Naive thymus-derived CD8-positive, alpha-beta T cell (primary cell): ENCODE measurements at regions not wholly inside any gene's neighbourhood (a gene's known extent, or its start where the extent isn't known, plus 50 kb on each side); places are given as distances from the start of the nearest gene placed in this dataset.
A peak's percentile ranks its signal among the peaks of the same experiment; 100 is the strongest.
"Not testable (repeated sequence)": the region's sequence is repeated elsewhere in the genome, so short reads cannot be mapped to it uniquely, and the experiment has no call there.

Experiments
- ATAC-seq, 2 donors: fragments of 150-1000 bp; cut with Tn5 transposase in 1 of 2; sonication (Bioruptor Pico), chemical (Tn5 transposase) in 1 of 2; 1 replicate in 1 of 2; 2 replicates in 1 of 2; pipeline ENCODE4 v1.10.0; 2021; ENCODE audit warnings: mild to moderate bottlenecking in 2 of 2, moderate library complexity in 2 of 2
- POLR2A ChIA-PET: fragments of 350-600 bp; sonication (Branson Sonifier 250); formaldehyde crosslinking; loops from one replicate; lab custom pipeline; 2021; ENCODE audit warnings: antibody characterized with exemption; lab: Charles Lee
- DNase-seq, 10 donors: peaks; one replicate each; pipeline versions ENCODE4 v3.0.0 to v3.0.0-alpha.2; 2020 to 2022
- H3K27ac Mint-ChIP-seq, 10 donors: one replicate each; pipeline ENCODE4 v1.8.0; 2020 to 2022; ENCODE audit warnings: mild to moderate bottlenecking in 10 of 10, mixed read lengths in 10 of 10, moderate library complexity in 4 of 10, inconsistent platforms in 1 of 10
- H3K27me3 Mint-ChIP-seq, 5 donors: one replicate each; pipeline ENCODE4 v1.8.0; 2021 to 2022; ENCODE audit warnings: mixed read lengths in 5 of 5
- H3K36me3 Mint-ChIP-seq, 3 donors: one replicate each; pipeline ENCODE4 v1.8.0; 2020 to 2022; ENCODE audit warnings: mixed read lengths in 3 of 3, mild to moderate bottlenecking in 2 of 3, inconsistent platforms in 1 of 3
- H3K4me1 Mint-ChIP-seq, 4 donors: one replicate each; pipeline ENCODE4 v1.8.0; 2021 to 2022; ENCODE audit warnings: mixed read lengths in 4 of 4
- H3K4me3 Mint-ChIP-seq, 10 donors: one replicate each; pipeline ENCODE4 v1.8.0; 2020 to 2022; ENCODE audit warnings: mild to moderate bottlenecking in 10 of 10, mixed read lengths in 10 of 10, moderate library complexity in 6 of 10, inconsistent platforms in 1 of 10
- H3K9me3 Mint-ChIP-seq, 9 donors: one replicate each; pipeline ENCODE4 v1.8.0; 2020 to 2022; ENCODE audit warnings: mixed read lengths in 9 of 9, mild to moderate bottlenecking in 3 of 9, inconsistent platforms in 1 of 9, moderate library complexity in 1 of 9

- H3K4me1 Mint-ChIP-seq, H3K27me3 Mint-ChIP-seq, ATAC-seq, POLR2A ChIA-PET, H3K9me3 Mint-ChIP-seq, H3K36me3 Mint-ChIP-seq, DNase-seq, H3K27ac Mint-ChIP-seq, H3K4me3 Mint-ChIP-seq: not testable (repeated sequence)
These were observed 130.3 kb upstream of the PLGLB1 start for GRCh38 chr2:87151835-87152493.

- H3K4me3 Mint-ChIP-seq, POLR2A ChIA-PET: not testable (repeated sequence)
These were observed 152.8 kb upstream of the PLGLB1 start for GRCh38 chr2:87174454-87174853.

GRCh38 chr2:87183373-87183772 is 161.7 kb upstream of the PLGLB1 start:
- H3K27me3 Mint-ChIP-seq, H3K4me1 Mint-ChIP-seq, ATAC-seq, POLR2A ChIA-PET, H3K36me3 Mint-ChIP-seq, DNase-seq, H3K9me3 Mint-ChIP-seq, H3K27ac Mint-ChIP-seq, H3K4me3 Mint-ChIP-seq: not testable (repeated sequence)

More at GRCh38 chr2:87174454-87174853, 152.8 kb upstream of the PLGLB1 start:
- H3K4me1 Mint-ChIP-seq, DNase-seq, H3K9me3 Mint-ChIP-seq, H3K36me3 Mint-ChIP-seq, H3K27me3 Mint-ChIP-seq, ATAC-seq, H3K27ac Mint-ChIP-seq: not testable (repeated sequence)

DNA sequence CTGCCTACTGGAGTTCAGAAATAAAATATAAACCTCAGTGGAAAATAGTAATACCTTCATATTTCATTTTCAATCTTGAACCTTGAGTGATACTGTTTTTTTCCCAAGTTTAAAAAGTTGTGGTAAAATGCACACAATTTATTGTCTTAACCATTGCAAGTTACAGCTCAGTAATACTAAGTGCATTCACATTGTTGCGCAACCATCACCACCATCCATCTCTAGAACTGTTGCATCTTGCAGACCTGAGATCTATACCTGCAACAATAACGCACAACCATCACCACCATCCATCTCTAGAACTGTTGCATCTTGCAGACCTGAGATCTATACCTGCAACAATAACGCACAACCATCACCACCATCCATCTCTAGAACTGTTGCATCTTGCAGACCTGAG is 162.6 kb upstream of the PLGLB1 start:
- H3K36me3 Mint-ChIP-seq, H3K9me3 Mint-ChIP-seq, POLR2A ChIA-PET, DNase-seq, ATAC-seq, H3K27ac Mint-ChIP-seq, H3K4me1 Mint-ChIP-seq, H3K27me3 Mint-ChIP-seq, H3K4me3 Mint-ChIP-seq: not testable (repeated sequence)

- H3K27me3 Mint-ChIP-seq, H3K9me3 Mint-ChIP-seq, ATAC-seq, H3K27ac Mint-ChIP-seq, H3K4me1 Mint-ChIP-seq, H3K4me3 Mint-ChIP-seq, DNase-seq, POLR2A ChIA-PET, H3K36me3 Mint-ChIP-seq: not testable (repeated sequence)
These were observed 167.6 kb upstream of the PLGLB1 start for GRCh38 chr2:87189214-87189613.

DNA sequence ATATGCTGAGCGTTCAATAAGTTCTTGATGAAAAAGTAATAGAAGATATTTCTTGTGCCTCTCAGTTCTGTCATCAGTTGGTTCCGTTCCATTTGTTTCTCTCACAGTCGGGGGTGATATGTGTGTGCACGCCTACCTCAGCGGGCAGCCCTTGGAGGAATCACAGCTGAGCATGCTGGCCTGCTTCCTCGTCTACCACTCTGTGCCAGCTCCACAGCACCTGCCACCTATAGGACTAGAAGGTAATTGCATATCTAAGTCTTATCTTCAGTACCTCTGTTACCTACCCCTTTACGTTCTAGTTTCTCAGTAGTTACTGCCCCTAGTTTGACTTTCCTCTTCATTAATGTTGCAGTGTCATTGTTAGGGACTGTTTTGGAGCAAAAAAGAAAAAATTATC is 171.7 kb upstream of the PLGLB1 start:
- DNase-seq, H3K9me3 Mint-ChIP-seq, H3K27me3 Mint-ChIP-seq, POLR2A ChIA-PET, H3K4me1 Mint-ChIP-seq, H3K4me3 Mint-ChIP-seq, H3K36me3 Mint-ChIP-seq: not testable (repeated sequence)
- peak overlapping the region in 1 of 10 donors; percentile 15 for H3K27ac Mint-ChIP-seq
- ATAC-seq, result peak; percentile 78 to 85

DNA sequence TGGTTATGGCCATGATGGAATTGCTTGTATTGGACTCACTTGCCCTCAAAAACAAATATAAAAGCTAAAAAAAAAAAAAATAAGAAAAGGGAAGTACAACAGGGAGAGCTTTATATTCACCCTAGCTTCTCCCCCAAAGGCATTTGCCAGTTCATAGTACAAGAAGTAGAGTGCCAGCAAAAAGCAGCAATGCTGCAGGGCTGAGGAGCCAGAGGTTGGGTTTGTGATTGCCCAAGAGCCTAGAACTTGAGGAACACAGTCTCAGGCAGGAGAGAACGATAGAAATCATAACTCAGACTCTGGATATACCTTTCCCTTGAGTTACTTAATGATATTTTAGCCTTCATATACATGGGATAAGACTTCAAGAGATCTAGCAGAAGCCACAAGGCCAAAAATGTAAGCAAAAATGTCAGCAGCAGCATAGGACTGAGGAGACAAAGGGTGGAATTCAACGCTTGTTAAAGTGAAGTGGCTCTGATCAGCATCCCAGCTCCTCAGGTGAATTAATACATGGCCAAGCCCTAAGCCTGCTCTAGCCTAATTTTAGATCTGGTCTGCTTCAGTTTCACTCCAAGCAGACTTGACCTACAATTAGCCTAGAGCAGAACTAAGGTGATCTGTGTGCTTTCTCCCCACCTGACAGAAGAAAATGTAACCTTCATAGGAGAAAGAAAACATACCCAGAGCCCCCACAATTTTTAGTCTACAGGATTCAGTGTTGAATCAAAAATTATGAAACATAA is 172.8 kb upstream of the PLGLB1 start:
- H3K27ac Mint-ChIP-seq, H3K4me3 Mint-ChIP-seq, H3K36me3 Mint-ChIP-seq, ATAC-seq, DNase-seq, H3K4me1 Mint-ChIP-seq, POLR2A ChIA-PET, H3K9me3 Mint-ChIP-seq, H3K27me3 Mint-ChIP-seq: not testable (repeated sequence)

- H3K4me3 Mint-ChIP-seq, DNase-seq, ATAC-seq, POLR2A ChIA-PET, H3K27me3 Mint-ChIP-seq, H3K27ac Mint-ChIP-seq, H3K9me3 Mint-ChIP-seq, H3K4me1 Mint-ChIP-seq, H3K36me3 Mint-ChIP-seq: not testable (repeated sequence)
These were observed 175.2 kb upstream of the PLGLB1 start for GRCh38 chr2:87196720-87197388.

DNA sequence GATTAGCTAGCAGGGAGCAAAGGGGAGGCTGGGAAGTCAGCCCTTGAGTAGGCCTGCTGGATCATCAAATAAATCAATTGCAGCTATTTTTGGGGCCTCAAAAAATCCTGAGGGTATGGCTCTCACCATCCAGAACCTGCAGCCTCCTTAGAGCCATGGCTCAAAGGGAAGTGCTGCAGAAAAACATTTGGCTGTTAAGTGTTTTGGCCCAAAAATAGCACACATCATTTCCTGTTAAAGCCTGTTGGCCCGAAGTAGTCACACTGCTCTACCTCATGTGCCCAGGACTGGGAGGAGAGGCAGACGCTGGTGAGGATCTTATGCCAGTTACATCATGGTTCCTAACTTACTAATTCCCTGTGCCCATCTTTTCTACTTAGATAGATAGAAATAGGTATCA is 176.8 kb upstream of the PLGLB1 start:
- H3K27me3 Mint-ChIP-seq, H3K9me3 Mint-ChIP-seq, DNase-seq, H3K4me1 Mint-ChIP-seq, H3K27ac Mint-ChIP-seq, H3K36me3 Mint-ChIP-seq, POLR2A ChIA-PET, ATAC-seq, H3K4me3 Mint-ChIP-seq: not testable (repeated sequence)

DNA sequence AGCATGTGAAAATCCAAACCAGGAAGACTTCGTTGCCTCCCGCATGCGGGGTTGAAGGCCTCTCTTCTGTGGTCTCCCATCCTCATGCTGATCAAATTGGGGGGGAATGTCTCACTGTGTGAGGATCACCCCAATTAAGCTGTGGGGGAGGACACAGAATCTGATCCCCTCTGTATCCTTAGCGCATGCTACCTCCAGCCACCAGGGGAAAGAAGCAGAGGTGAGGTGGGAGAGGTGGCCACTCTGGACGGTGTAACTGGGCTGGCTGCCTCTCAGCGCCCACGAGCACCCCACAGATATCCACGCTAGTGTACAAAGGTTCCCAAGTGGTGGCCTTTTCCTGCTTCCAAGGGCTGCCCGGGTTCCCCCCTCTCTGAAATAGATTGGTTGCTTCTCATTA is 177.6 kb upstream of the PLGLB1 start:
- H3K4me3 Mint-ChIP-seq, POLR2A ChIA-PET, H3K27ac Mint-ChIP-seq, DNase-seq, H3K4me1 Mint-ChIP-seq, ATAC-seq, H3K36me3 Mint-ChIP-seq, H3K27me3 Mint-ChIP-seq: not testable (repeated sequence)
- H3K9me3 Mint-ChIP-seq, result peaks cover 0 to 11% (median 2%) of the 10 kb centered on the region in 9 donors

GRCh38 chr2:87204569-87205147 is 183.0 kb upstream of the PLGLB1 start:
- H3K9me3 Mint-ChIP-seq, result peaks cover 0 to 16% (median 2%) of the 10 kb centered on the region in 9 donors
- DNase-seq, H3K27me3 Mint-ChIP-seq, POLR2A ChIA-PET, H3K36me3 Mint-ChIP-seq, H3K27ac Mint-ChIP-seq, ATAC-seq, H3K4me3 Mint-ChIP-seq, H3K4me1 Mint-ChIP-seq: not testable (repeated sequence)

- ATAC-seq, POLR2A ChIA-PET, H3K4me3 Mint-ChIP-seq, H3K9me3 Mint-ChIP-seq, H3K27ac Mint-ChIP-seq, H3K36me3 Mint-ChIP-seq, H3K4me1 Mint-ChIP-seq, DNase-seq, H3K27me3 Mint-ChIP-seq: not testable (repeated sequence)
These were observed 191.3 kb upstream of the PLGLB1 start for GRCh38 chr2:87212938-87213337.

GRCh38 chr2:87217005-87217404 is 195.4 kb upstream of the PLGLB1 start:
- H3K9me3 Mint-ChIP-seq, H3K4me1 Mint-ChIP-seq, ATAC-seq, POLR2A ChIA-PET, DNase-seq, H3K4me3 Mint-ChIP-seq, H3K27ac Mint-ChIP-seq, H3K27me3 Mint-ChIP-seq, H3K36me3 Mint-ChIP-seq: not testable (repeated sequence)
